WTC11 (cell line): ENCODE measurements at regions not wholly inside any gene's neighbourhood (a gene's known extent, or its start where the extent isn't known, plus 50 kb on each side); places are given as distances from the start of the nearest gene placed in this dataset.

ENCODE experiments used
- NFATC4 ChIP-seq: fragments of 250-450 bp; sonication (Bioruptor Pico); IDR thresholded peaks from 2 replicates; pipeline ENCODE4 v1.9.0; 2021; ENCODE audit warnings: mild to moderate bottlenecking
- RELA ChIP-seq: sonication (generic); formaldehyde crosslinking; IDR thresholded peaks from 2 replicates; pipeline ENCODE4 v1.8.1; 2022; ENCODE audit warnings: missing genetic modification reagents, mild to moderate bottlenecking, borderline replicate concordance
- TF ChIP-seq, protein P1 (sequence below): fragments of 200-600 bp; IDR thresholded peaks from 2 replicates; pipeline ENCODE4 v1.8.0; 2022; ENCODE audit warnings: antibody characterized with exemption
- TF ChIP-seq, protein P2 (sequence below): sonication (generic); formaldehyde crosslinking; IDR thresholded peaks from 2 replicates; pipeline ENCODE4 v1.8.1; 2022; ENCODE audit warnings: low read depth, missing genetic modification reagents, borderline replicate concordance

DNA sequence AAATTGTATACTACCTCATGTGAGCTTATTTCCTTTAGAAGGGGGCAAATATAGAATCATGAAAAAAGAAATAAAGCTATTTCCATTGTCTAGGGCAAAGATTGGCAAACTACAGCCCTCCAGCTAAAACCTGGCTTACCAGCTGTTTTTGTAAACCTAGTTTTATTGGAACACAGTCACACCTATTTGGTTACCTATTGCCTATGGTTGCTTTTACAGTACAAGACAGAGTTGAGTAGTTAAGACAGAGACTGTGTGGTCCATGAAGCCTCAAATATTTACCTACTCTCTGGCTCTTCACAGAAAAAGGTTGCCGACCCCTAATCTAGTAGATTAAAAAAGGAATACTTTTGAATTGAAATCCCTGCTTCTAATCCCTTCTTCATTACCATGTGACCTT lies 88.8 kb upstream of the ENPP6 start:
- TF ChIP-seq, protein P1, sequence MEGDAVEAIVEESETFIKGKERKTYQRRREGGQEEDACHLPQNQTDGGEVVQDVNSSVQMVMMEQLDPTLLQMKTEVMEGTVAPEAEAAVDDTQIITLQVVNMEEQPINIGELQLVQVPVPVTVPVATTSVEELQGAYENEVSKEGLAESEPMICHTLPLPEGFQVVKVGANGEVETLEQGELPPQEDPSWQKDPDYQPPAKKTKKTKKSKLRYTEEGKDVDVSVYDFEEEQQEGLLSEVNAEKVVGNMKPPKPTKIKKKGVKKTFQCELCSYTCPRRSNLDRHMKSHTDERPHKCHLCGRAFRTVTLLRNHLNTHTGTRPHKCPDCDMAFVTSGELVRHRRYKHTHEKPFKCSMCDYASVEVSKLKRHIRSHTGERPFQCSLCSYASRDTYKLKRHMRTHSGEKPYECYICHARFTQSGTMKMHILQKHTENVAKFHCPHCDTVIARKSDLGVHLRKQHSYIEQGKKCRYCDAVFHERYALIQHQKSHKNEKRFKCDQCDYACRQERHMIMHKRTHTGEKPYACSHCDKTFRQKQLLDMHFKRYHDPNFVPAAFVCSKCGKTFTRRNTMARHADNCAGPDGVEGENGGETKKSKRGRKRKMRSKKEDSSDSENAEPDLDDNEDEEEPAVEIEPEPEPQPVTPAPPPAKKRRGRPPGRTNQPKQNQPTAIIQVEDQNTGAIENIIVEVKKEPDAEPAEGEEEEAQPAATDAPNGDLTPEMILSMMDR: no peak
- TF ChIP-seq RELA (CRISPR knock-in tag) (no peak), NFATC4 (CRISPR knock-in tag) (no peak)
- TF ChIP-seq, protein P2, sequence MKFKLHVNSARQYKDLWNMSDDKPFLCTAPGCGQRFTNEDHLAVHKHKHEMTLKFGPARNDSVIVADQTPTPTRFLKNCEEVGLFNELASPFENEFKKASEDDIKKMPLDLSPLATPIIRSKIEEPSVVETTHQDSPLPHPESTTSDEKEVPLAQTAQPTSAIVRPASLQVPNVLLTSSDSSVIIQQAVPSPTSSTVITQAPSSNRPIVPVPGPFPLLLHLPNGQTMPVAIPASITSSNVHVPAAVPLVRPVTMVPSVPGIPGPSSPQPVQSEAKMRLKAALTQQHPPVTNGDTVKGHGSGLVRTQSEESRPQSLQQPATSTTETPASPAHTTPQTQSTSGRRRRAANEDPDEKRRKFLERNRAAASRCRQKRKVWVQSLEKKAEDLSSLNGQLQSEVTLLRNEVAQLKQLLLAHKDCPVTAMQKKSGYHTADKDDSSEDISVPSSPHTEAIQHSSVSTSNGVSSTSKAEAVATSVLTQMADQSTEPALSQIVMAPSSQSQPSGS (CRISPR knock-in tag): no peak
